ENCODE measurements at regions not wholly inside any gene's neighbourhood (a gene's known extent, or its start where the extent isn't known, plus 50 kb on each side); places are given as distances from the start of the nearest gene placed in this dataset.
A peak's percentile ranks its signal among the peaks of the same experiment; 100 is the strongest.

GRCh38 chr1:177847843-177848242 lies 122.0 kb downstream of the SEC16B start:
- no peak for DNase-seq

GRCh38 chr1:177838907-177839485 lies 130.9 kb downstream of the SEC16B start:
- no peak for DNase-seq

GRCh38 chr1:177833631-177834030 lies 136.2 kb downstream of the SEC16B start:
- no peak for DNase-seq

- DNase-seq = no peak
These were observed 139.2 kb downstream of the SEC16B start for GRCh38 chr1:177830531-177831135.

- no peak for DNase-seq
These were observed 144.5 kb downstream of the SEC16B start for GRCh38 chr1:177825276-177825901.

- DNase-seq = no peak
These were observed 145.3 kb downstream of the SEC16B start for GRCh38 chr1:177824508-177824982.

- DNase-seq = no peak
These were observed 149.6 kb downstream of the SEC16B start for GRCh38 chr1:177820213-177820612.

GRCh38 chr1:177817937-177818875 lies 151.7 kb downstream of the SEC16B start:
- DNase-seq = no peak

- DNase-seq = no peak
These were observed 157.2 kb downstream of the SEC16B start for GRCh38 chr1:177812650-177813049.

- DNase-seq = no peak
These were observed 157.7 kb downstream of the SEC16B start for GRCh38 chr1:177812144-177812543.

- DNase-seq = no peak
These were observed 158.4 kb downstream of the SEC16B start for GRCh38 chr1:177811429-177811828.

- no peak for DNase-seq
These were observed 160.0 kb downstream of the SEC16B start for GRCh38 chr1:177809819-177810218.

GRCh38 chr1:177802304-177802703 lies 167.6 kb downstream of the SEC16B start:
- no peak for DNase-seq

- no peak for DNase-seq
These were observed 168.1 kb downstream of the SEC16B start for GRCh38 chr1:177801790-177802189.

- DNase-seq = peak; percentile 12
These were observed 169.3 kb downstream of the SEC16B start for GRCh38 chr1:177800400-177801088.

GRCh38 chr1:177799746-177800145 lies 170.1 kb downstream of the SEC16B start:
- DNase-seq = no peak

GRCh38 chr1:177798614-177799013 lies 171.2 kb downstream of the SEC16B start:
- no peak for DNase-seq

GRCh38 chr1:177796561-177796960 lies 173.3 kb downstream of the SEC16B start:
- DNase-seq = no peak

GRCh38 chr1:177794376-177794991 lies 175.4 kb downstream of the SEC16B start:
- no peak for DNase-seq

- peak; percentile 32 for DNase-seq
These were observed 176.0 kb downstream of the SEC16B start for GRCh38 chr1:177793900-177794299.

- DNase-seq = no peak
These were observed 179.3 kb downstream of the SEC16B start for GRCh38 chr1:177790566-177790965.

GRCh38 chr1:177789956-177790355 lies 179.9 kb downstream of the SEC16B start:
- no peak for DNase-seq

Measured in tongue (tissue), 1 donor.